GM12878 (cell line): ENCODE measurements at regions not wholly inside any gene's neighbourhood (a gene's known extent, or its start where the extent isn't known, plus 50 kb on each side); places are given as distances from the start of the nearest gene placed in this dataset.

Source experiments
- CHD2 ChIP-seq: IDR thresholded peaks from 2 replicates; pipeline ENCODE4 v1.6.1; 2011; ENCODE audit warnings: low read depth, low read length, improper control_type of control experiment, borderline replicate concordance
- FOXM1 ChIP-seq: IDR thresholded peaks from 2 replicates; pipeline ENCODE4 v1.6.1; 2012; ENCODE audit warnings: low read depth, mild to moderate bottlenecking, inconsistent platforms, low read length, moderate library complexity
- RAD51 ChIP-seq: fragments of 450-650 bp; IDR thresholded peaks from 2 replicates; pipeline ENCODE4 v1.6.1; 2016; ENCODE audit warnings: moderate library complexity, mild to moderate bottlenecking, inconsistent platforms
- RCOR1 ChIP-seq: conservative IDR thresholded peaks from 2 replicates; pipeline ENCODE4 v1.6.1; 2012; ENCODE audit warnings: low read depth, low read length, improper control_type of control experiment
- SP1 ChIP-seq: IDR thresholded peaks from one replicate; pipeline ENCODE4 v1.6.1; 2011; ENCODE audit warnings: low read depth, low read length
- SREBF2 ChIP-seq: IDR thresholded peaks from 2 replicates; pipeline ENCODE4 v1.6.1; 2012; ENCODE audit warnings: mild to moderate bottlenecking, low read length
- TAF1 ChIP-seq: IDR thresholded peaks from 2 replicates; pipeline ENCODE4 v1.6.1; 2011; ENCODE audit warnings: mild to moderate bottlenecking, low read depth, low read length, borderline replicate concordance
- ZNF274 ChIP-seq: IDR thresholded peaks from one replicate; pipeline ENCODE4 v1.8.0; 2011; ENCODE audit not compliant: insufficient read length, insufficient read depth
- TF ChIP-seq, protein P1 (sequence below), 3 experiments: IDR thresholded peaks in 2 of 3; conservative IDR thresholded peaks in 1 of 3; 2 replicates each; pipeline ENCODE4 v1.5.1; 2011; ENCODE audit warnings: low read depth in 3 of 3, low read length in 3 of 3, mild to moderate bottlenecking in 3 of 3, control low read depth in 2 of 3, moderate library complexity in 2 of 3, inconsistent platforms in 1 of 3, mixed read lengths in 1 of 3; ENCODE audit not compliant: control insufficient read depth in 2 of 3, insufficient read depth in 1 of 3; ENCODE audit errors: extremely low read depth in 1 of 3
- TF ChIP-seq, protein P2 (sequence below): IDR thresholded peaks from 2 replicates; pipeline ENCODE4 v1.6.1; 2011; ENCODE audit warnings: low read depth, low read length, improper control_type of control experiment, borderline replicate concordance
- TF ChIP-seq, protein P3 (sequence below): IDR thresholded peaks from 2 replicates; pipeline ENCODE4 v1.6.1; 2012; ENCODE audit warnings: low read length, inconsistent platforms
- TF ChIP-seq, protein P4 (sequence below): IDR thresholded peaks from 2 replicates; pipeline ENCODE4 v1.6.1; 2012; ENCODE audit warnings: low read depth, low read length, improper control_type of control experiment
- TF ChIP-seq, protein P5 (sequence below): IDR thresholded peaks from 2 replicates; pipeline ENCODE4 v1.6.1; 2011; ENCODE audit warnings: borderline replicate concordance, low read depth, mild to moderate bottlenecking, moderate library complexity, mixed read lengths, low read length; ENCODE audit not compliant: insufficient read depth; ENCODE audit errors: extremely low read length

DNA sequence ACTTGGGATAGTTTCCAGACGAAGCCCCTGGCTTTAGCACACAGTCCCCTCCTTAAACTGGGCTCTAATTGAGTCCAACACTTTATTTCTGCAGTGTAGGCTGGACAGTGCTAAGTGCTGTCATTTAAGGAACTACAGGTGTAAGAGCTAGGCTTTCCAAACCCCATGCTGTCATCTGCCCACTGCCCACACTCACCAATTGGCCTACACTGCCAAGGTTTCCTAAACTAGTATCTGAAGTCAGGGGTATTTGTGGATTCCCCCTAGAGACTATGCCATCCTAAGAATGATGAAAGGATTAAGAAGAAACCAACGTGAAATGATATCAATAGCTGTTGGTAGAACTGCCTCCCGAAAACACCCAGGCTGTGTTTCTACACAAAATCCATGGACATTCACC lies 160.9 kb downstream of the TBX15 start:
- TF ChIP-seq FOXM1 (no peak), CHD2 (no peak), TAF1 (no peak), SREBF2 (no peak), RAD51 (no peak), RCOR1 (no peak), SP1 (no peak), ZNF274 (no peak)
- TF ChIP-seq, protein P1, sequence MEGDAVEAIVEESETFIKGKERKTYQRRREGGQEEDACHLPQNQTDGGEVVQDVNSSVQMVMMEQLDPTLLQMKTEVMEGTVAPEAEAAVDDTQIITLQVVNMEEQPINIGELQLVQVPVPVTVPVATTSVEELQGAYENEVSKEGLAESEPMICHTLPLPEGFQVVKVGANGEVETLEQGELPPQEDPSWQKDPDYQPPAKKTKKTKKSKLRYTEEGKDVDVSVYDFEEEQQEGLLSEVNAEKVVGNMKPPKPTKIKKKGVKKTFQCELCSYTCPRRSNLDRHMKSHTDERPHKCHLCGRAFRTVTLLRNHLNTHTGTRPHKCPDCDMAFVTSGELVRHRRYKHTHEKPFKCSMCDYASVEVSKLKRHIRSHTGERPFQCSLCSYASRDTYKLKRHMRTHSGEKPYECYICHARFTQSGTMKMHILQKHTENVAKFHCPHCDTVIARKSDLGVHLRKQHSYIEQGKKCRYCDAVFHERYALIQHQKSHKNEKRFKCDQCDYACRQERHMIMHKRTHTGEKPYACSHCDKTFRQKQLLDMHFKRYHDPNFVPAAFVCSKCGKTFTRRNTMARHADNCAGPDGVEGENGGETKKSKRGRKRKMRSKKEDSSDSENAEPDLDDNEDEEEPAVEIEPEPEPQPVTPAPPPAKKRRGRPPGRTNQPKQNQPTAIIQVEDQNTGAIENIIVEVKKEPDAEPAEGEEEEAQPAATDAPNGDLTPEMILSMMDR (IDR thresholded peaks at IDR 0.05 in 2 of 3, conservative IDR thresholded peaks at IDR 0.05 in 1 of 3; ENCODE audit: control insufficient read depth in 2 of 3, extremely low read depth in 1 of 3, insufficient read depth in 1 of 3, low read depth in 3 of 3, low read length in 3 of 3): no peak
- TF ChIP-seq, protein P2, sequence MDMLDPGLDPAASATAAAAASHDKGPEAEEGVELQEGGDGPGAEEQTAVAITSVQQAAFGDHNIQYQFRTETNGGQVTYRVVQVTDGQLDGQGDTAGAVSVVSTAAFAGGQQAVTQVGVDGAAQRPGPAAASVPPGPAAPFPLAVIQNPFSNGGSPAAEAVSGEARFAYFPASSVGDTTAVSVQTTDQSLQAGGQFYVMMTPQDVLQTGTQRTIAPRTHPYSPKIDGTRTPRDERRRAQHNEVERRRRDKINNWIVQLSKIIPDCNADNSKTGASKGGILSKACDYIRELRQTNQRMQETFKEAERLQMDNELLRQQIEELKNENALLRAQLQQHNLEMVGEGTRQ: no peak
- TF ChIP-seq, protein P3, sequence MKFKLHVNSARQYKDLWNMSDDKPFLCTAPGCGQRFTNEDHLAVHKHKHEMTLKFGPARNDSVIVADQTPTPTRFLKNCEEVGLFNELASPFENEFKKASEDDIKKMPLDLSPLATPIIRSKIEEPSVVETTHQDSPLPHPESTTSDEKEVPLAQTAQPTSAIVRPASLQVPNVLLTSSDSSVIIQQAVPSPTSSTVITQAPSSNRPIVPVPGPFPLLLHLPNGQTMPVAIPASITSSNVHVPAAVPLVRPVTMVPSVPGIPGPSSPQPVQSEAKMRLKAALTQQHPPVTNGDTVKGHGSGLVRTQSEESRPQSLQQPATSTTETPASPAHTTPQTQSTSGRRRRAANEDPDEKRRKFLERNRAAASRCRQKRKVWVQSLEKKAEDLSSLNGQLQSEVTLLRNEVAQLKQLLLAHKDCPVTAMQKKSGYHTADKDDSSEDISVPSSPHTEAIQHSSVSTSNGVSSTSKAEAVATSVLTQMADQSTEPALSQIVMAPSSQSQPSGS: no peak
- TF ChIP-seq, protein P4, sequence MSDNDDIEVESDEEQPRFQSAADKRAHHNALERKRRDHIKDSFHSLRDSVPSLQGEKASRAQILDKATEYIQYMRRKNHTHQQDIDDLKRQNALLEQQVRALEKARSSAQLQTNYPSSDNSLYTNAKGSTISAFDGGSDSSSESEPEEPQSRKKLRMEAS: no peak
- TF ChIP-seq, protein P5, sequence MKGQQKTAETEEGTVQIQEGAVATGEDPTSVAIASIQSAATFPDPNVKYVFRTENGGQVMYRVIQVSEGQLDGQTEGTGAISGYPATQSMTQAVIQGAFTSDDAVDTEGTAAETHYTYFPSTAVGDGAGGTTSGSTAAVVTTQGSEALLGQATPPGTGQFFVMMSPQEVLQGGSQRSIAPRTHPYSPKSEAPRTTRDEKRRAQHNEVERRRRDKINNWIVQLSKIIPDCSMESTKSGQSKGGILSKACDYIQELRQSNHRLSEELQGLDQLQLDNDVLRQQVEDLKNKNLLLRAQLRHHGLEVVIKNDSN: no peak
